IMR-90 (cell line): ENCODE measurements at regions not wholly inside any gene's neighbourhood (a gene's known extent, or its start where the extent isn't known, plus 50 kb on each side); places are given as distances from the start of the nearest gene placed in this dataset.

Source experiments
- ATAC-seq: fragments of 200-7000 bp; cut with Tn5 transposase; 2 replicates; pipeline ENCODE4 v1.9.1; 2020; ENCODE audit warnings: low read depth, mild to moderate bottlenecking, moderate library complexity
- BruUV-seq: library from RNA; stranded (reverse); fragments of 400-500 nt; replicated peaks from 2 replicates; lab custom pipeline; 2021; lab: Mats Ljungman, UMichigan
- CTCF ChIA-PET: fragments of 300-600 bp; formaldehyde crosslinking; extraction: SDS; loops from one replicate; lab custom pipeline; 2021; ENCODE audit warnings: antibody characterized with exemption; lab: Yijun Ruan, JAX
- POLR2A ChIA-PET: fragments of 300-600 bp; sonication (Branson Sonifier 250); formaldehyde crosslinking; loops from one replicate; lab custom pipeline; 2022; ENCODE audit warnings: antibody characterized with exemption; ENCODE audit not compliant: unreplicated experiment; lab: Charles Lee
- DNase-seq: peaks from one replicate; pipeline ENCODE4 v3.0.0; 2013
- H2AFZ ChIP-seq: replicated peaks from 2 replicates; pipeline ENCODE3; 2013; ENCODE audit warnings: low read length, mild to moderate bottlenecking; ENCODE audit not compliant: poor library complexity
- H2AK5ac ChIP-seq: 2 replicates; pipeline ENCODE4 v1.6.1; 2013; ENCODE audit warnings: low read depth, low read length, inconsistent platforms
- H2AK9ac ChIP-seq: replicated peaks from 2 replicates; pipeline ENCODE3; 2013; ENCODE audit warnings: mild to moderate bottlenecking, low read depth, low read length, moderate library complexity; ENCODE audit not compliant: poor library complexity
- H2BK120ac ChIP-seq: 2 replicates; pipeline ENCODE4 v1.6.1; 2013; ENCODE audit warnings: low read depth, low read length, inconsistent platforms
- H2BK15ac ChIP-seq: 3 replicates; pipeline ENCODE4 v1.6.1; 2013; ENCODE audit warnings: low read depth, low read length, inconsistent platforms
- H2BK20ac ChIP-seq: 2 replicates; pipeline ENCODE4 v1.6.1; 2013; ENCODE audit warnings: low read depth, mild to moderate bottlenecking, inconsistent platforms, low read length, moderate library complexity
- H2BK5ac ChIP-seq: 2 replicates; pipeline ENCODE4 v1.6.1; 2013; ENCODE audit warnings: mild to moderate bottlenecking, low read depth, low read length, inconsistent platforms; ENCODE audit not compliant: poor library complexity, severe bottlenecking
- H3K14ac ChIP-seq: replicated peaks from 2 replicates; pipeline ENCODE4 v1.6.1; 2013; ENCODE audit warnings: low read depth, low read length, inconsistent platforms
- H3K18ac ChIP-seq: 2 replicates; pipeline ENCODE4 v1.6.1; 2013; ENCODE audit warnings: low read depth, low read length, control low read depth
- H3K23ac ChIP-seq: 2 replicates; pipeline ENCODE4 v1.6.1; 2013; ENCODE audit warnings: low read depth, low read length, inconsistent platforms
- H3K27ac ChIP-seq: 2 replicates; pipeline ENCODE4 v1.5.1; 2013; ENCODE audit warnings: mild to moderate bottlenecking, control low read depth, low read length; ENCODE audit not compliant: insufficient read depth
- H3K27me3 ChIP-seq: 2 replicates; pipeline ENCODE4 v1.6.1; 2013; ENCODE audit warnings: low read length; ENCODE audit not compliant: control insufficient read depth, insufficient read depth
- H3K36me3 ChIP-seq: 2 replicates; pipeline ENCODE4 v1.6.1; 2013; ENCODE audit warnings: low read length, mixed read lengths; ENCODE audit not compliant: control insufficient read depth, insufficient read depth
- H3K4ac ChIP-seq: 2 replicates; pipeline ENCODE4 v1.6.1; 2013; ENCODE audit warnings: low read depth, low read length, inconsistent platforms
- H3K4me1 ChIP-seq: 2 replicates; pipeline ENCODE4 v1.6.1; 2013; ENCODE audit warnings: low read length, mixed read lengths; ENCODE audit not compliant: control insufficient read depth, insufficient read depth
- H3K4me2 ChIP-seq: 2 replicates; pipeline ENCODE4 v1.6.1; 2013; ENCODE audit warnings: low read depth, mild to moderate bottlenecking, control low read depth, low read length, moderate library complexity
- H3K4me3 ChIP-seq: 2 replicates; pipeline ENCODE4 v1.5.1; 2013; ENCODE audit warnings: low read depth, mild to moderate bottlenecking, control low read depth, low read length, moderate library complexity; ENCODE audit not compliant: insufficient read depth
- H3K56ac ChIP-seq: 2 replicates; pipeline ENCODE4 v1.6.1; 2013; ENCODE audit warnings: low read length, inconsistent platforms; ENCODE audit not compliant: insufficient read depth; ENCODE audit errors: extremely low read depth
- H3K79me1 ChIP-seq, 2 experiments: 2 replicates each; pipeline ENCODE4 v1.6.1; 2013; ENCODE audit warnings: low read length in 2 of 2, inconsistent platforms in 1 of 2, low read depth in 1 of 2
- H3K9ac ChIP-seq: 2 replicates; pipeline ENCODE4 v1.6.1; 2013; ENCODE audit warnings: low read depth, low read length, control low read depth
- H3K9me1 ChIP-seq: 2 replicates; pipeline ENCODE4 v1.6.1; 2013; ENCODE audit warnings: low read length, inconsistent platforms; ENCODE audit not compliant: insufficient read depth
- H3K9me3 ChIP-seq: 2 replicates; pipeline ENCODE4 v1.6.1; 2013; ENCODE audit warnings: low read length; ENCODE audit not compliant: control insufficient read depth, insufficient read depth
- H4K20me1 ChIP-seq: 2 replicates; pipeline ENCODE4 v1.6.1; 2013; ENCODE audit warnings: low read length, inconsistent platforms; ENCODE audit not compliant: insufficient read depth
- H4K5ac ChIP-seq: 2 replicates; pipeline ENCODE4 v1.6.1; 2013; ENCODE audit warnings: mild to moderate bottlenecking, low read depth, low read length, control low read depth
- H4K8ac ChIP-seq, 2 experiments: 2 replicates each; pipeline ENCODE4 v1.6.1; 2013; ENCODE audit warnings: low read depth in 2 of 2, low read length in 2 of 2, control low read depth in 1 of 2, inconsistent platforms in 1 of 2
- H4K91ac ChIP-seq: 2 replicates; pipeline ENCODE4 v1.6.1; 2013; ENCODE audit warnings: low read depth, low read length, inconsistent platforms; ENCODE audit not compliant: insufficient read depth
- BHLHE40 ChIP-seq: fragments of 150-350 bp; IDR thresholded peaks from 2 replicates; pipeline ENCODE4 v1.6.1; 2016; ENCODE audit warnings: mild to moderate bottlenecking, low read depth, low read length
- FOS ChIP-seq: fragments of 150-350 bp; IDR thresholded peaks from 2 replicates; pipeline ENCODE4 v1.6.1; 2016; ENCODE audit warnings: low read depth, low read length
- MAFK ChIP-seq: IDR thresholded peaks from 2 replicates; pipeline ENCODE4 v1.6.1; 2012; ENCODE audit warnings: low read depth, low read length, improper control_type of control experiment
- MXI1 ChIP-seq: IDR thresholded peaks from 2 replicates; pipeline ENCODE4 v1.6.1; 2012; ENCODE audit warnings: low read depth, mild to moderate bottlenecking, low read length, moderate library complexity, borderline replicate concordance
- POLR2A ChIP-seq: IDR thresholded peaks from 2 replicates; pipeline ENCODE4 v1.6.1; 2012; ENCODE audit warnings: mild to moderate bottlenecking, low read depth, low read length
- RAD21 ChIP-seq: IDR thresholded peaks from 2 replicates; pipeline ENCODE4 v1.6.1; 2012; ENCODE audit warnings: low read length, improper control_type of control experiment
- RFX5 ChIP-seq: IDR thresholded peaks from 2 replicates; pipeline ENCODE4 v1.8.0; 2012; ENCODE audit warnings: low read depth, mild to moderate bottlenecking, low read length, moderate library complexity
- WGBS, 2 experiments: methylation state at CpG; one replicate each; pipeline versions ENCODE4 v1.1.5 to v1.1.7; 2013; ENCODE audit warnings: missing lambda C conversion rate in 2 of 2; ENCODE audit not compliant: insufficient read length in 1 of 2; ENCODE audit errors: extremely low coverage in 2 of 2; 5-methylcytosine and 5-hydroxymethylcytosine counted together
- dilution Hi-C: fragments of 300-500 bp; cut with HindIII; formaldehyde crosslinking; loops from one replicate; pipeline ENCODE4 v1.14.3; 2018; ENCODE audit warnings: low sequenced_read_pairs; ENCODE audit not compliant: unreplicated experiment
- in situ Hi-C: fragments of 300-500 bp; cut with MboI; formaldehyde crosslinking; loops from 3 replicates; pipeline ENCODE4 v1.14.3; 2019; ENCODE audit warnings: low sequenced_read_pairs, inconsistent platforms, mixed read lengths
- intact Hi-C: fragments of 100-400 bp; cut with micrococcal nuclease; formaldehyde crosslinking; loops from 2 replicates; pipeline ENCODE4 v1.10.0; 2022

- Histone ChIP-seq H3K9me3 (no peaks in the 10 kb centered on the region), H3K4me3 (no peak overlapping the region), H4K91ac (no peak overlapping the region), H3K56ac (no peak overlapping the region), H2BK20ac (no peak overlapping the region), H3K4me1 (no peaks in the 10 kb centered on the region), H2BK5ac (no peak overlapping the region), H3K23ac (no peak overlapping the region), H2BK15ac (no peak overlapping the region), H2AK5ac (no peak overlapping the region), H3K36me3 (no peaks in the 10 kb centered on the region), H4K8ac (no peak overlapping the region), H4K5ac (no peak overlapping the region), H3K27me3 (no peaks in the 10 kb centered on the region), H3K4ac (no peak overlapping the region), H4K20me1 (no peaks in the 10 kb centered on the region), H2AK9ac (no peak overlapping the region), H3K18ac (no peak overlapping the region), H3K79me1 (no peaks in the 10 kb centered on the region), H3K9me1 (no peaks in the 10 kb centered on the region), H3K27ac (no peak overlapping the region), H3K4me2 (no peak overlapping the region), H3K14ac (no peak overlapping the region), H2AFZ (no peak overlapping the region), H3K9ac (no peak overlapping the region), H2BK120ac (no peak overlapping the region)
- dilution Hi-C loops (no loop called here), intact Hi-C loops (no loop called here), in situ Hi-C loops (no loop called here)
- no peak for ATAC-seq
- 0% methylated on average over 1 of the region's 1 CpG; no CpG with 5 or more reads in 1 of the 2 experiments for WGBS, 2 experiments
- TF ChIP-seq BHLHE40 (no peak), FOS (no peak), RAD21 (no peak), POLR2A (no peak), MAFK (no peak), RFX5 (no peak), MXI1 (no peak)
- CTCF ChIA-PET = no interaction called here
- no TSS peak for BruUV-seq
- no peak for DNase-seq
- POLR2A ChIA-PET = no interaction called here
These were observed 882.8 kb upstream of the ANO3 start for GRCh38 chr11:25449091-25449490.
